A549 (cell line): ENCODE measurements at regions not wholly inside any gene's neighbourhood (a gene's known extent, or its start where the extent isn't known, plus 50 kb on each side); places are given as distances from the start of the nearest gene placed in this dataset.

Source experiments
- ATAC-seq, 2 experiments: fragments of 200-7000 bp in 1 of 2; fragments of >200 bp in 1 of 2; cut with Nextera tagmentation in 1 of 2; cut with Tn5 transposase in 1 of 2; 3 replicates each; pipeline versions ENCODE4 v1.8.0 to v1.9.1; 2018 to 2020; ENCODE audit warnings: mild to moderate bottlenecking in 1 of 2, moderate library complexity in 1 of 2
- CTCF ChIA-PET: fragments of 300-600 bp; sonication (Branson Sonifier 250); formaldehyde crosslinking; extraction: SDS; loops from one replicate; lab custom pipeline; 2021; ENCODE audit warnings: antibody characterized with exemption, inconsistent platforms; lab: Yijun Ruan, JAX
- POLR2A ChIA-PET: fragments of 350-600 bp; formaldehyde crosslinking; extraction: SDS; loops from one replicate; lab custom pipeline; 2021; ENCODE audit warnings: antibody characterized with exemption, inconsistent platforms; lab: Yijun Ruan, JAX
- DNase-seq, 2 experiments: peaks; one replicate each; pipeline versions ENCODE4 v3.0.0 to v3.0.0-alpha.2; 2011 to 2016; ENCODE audit warnings: low read depth in 1 of 2, low spot score in 1 of 2
- FAIRE-seq: peaks from 2 replicates; lab custom pipeline; 2011; peaks lifted over from hg19 to GRCh38; lab: Jason Lieb, UNC
- H3K27ac ChIP-seq, 2 experiments: fragments of >200 bp; sonication (Bioruptor Twin); formaldehyde crosslinking; 3 replicates each; pipeline ENCODE4 v1.5.1; 2016 to 2017
- H3K4me1 ChIP-seq: fragments of >200 bp; sonication (Bioruptor Twin); formaldehyde crosslinking; 3 replicates; pipeline ENCODE4 v1.6.1; 2016
- H3K4me2 ChIP-seq: fragments of >200 bp; sonication (Bioruptor Twin); formaldehyde crosslinking; 3 replicates; pipeline ENCODE4 v1.6.1; 2016
- H3K4me3 ChIP-seq: fragments of >200 bp; sonication (Bioruptor Twin); formaldehyde crosslinking; 3 replicates; pipeline ENCODE4 v1.5.1; 2016
- H3K9me3 ChIP-seq: fragments of >200 bp; sonication (Bioruptor Twin); formaldehyde crosslinking; 3 replicates; pipeline ENCODE4 v1.6.1; 2016
- CBX8 ChIP-seq: fragments of 200-600 bp; sonication (generic); IDR thresholded peaks from 2 replicates; pipeline ENCODE4 v1.6.1; 2016
- CHD2 ChIP-seq: fragments of 150-350 bp; IDR thresholded peaks from 2 replicates; pipeline ENCODE4 v1.6.1; 2014; ENCODE audit warnings: low read length; ENCODE audit not compliant: partially characterized antibody
- EHF ChIP-seq: fragments of 250-450 bp; sonication (Bioruptor Pico); IDR thresholded peaks from 2 replicates; pipeline ENCODE4 v1.5.0; 2020; ENCODE audit warnings: mild to moderate bottlenecking
- HDAC2 ChIP-seq: fragments of 200-600 bp; sonication (generic); IDR thresholded peaks from 2 replicates; pipeline ENCODE4 v1.6.1; 2016
- JUN ChIP-seq, 2 experiments: fragments of >200 bp; sonication (Bioruptor Twin); formaldehyde crosslinking; IDR thresholded peaks; 2 replicates in 1 of 2; 3 replicates in 1 of 2; pipeline ENCODE4 v1.6.1; 2016 to 2017
- JUNB ChIP-seq: fragments of >200 bp; sonication (Bioruptor Twin); formaldehyde crosslinking; IDR thresholded peaks from 2 replicates; pipeline ENCODE4 v1.6.1; 2016
- KDM5A ChIP-seq: fragments of 200-600 bp; sonication (generic); IDR thresholded peaks from 2 replicates; pipeline ENCODE4 v1.6.1; 2016; ENCODE audit warnings: antibody characterized with exemption, mild to moderate bottlenecking
- MAFK ChIP-seq: fragments of 450-650 bp; IDR thresholded peaks from 2 replicates; pipeline ENCODE4 v1.6.1; 2014; ENCODE audit not compliant: partially characterized antibody
- MAZ ChIP-seq: fragments of 150-350 bp; IDR thresholded peaks from 2 replicates; pipeline ENCODE4 v1.6.1; 2014; ENCODE audit warnings: antibody characterized with exemption, low read depth, low read length, borderline replicate concordance
- MYC ChIP-seq: IDR thresholded peaks from 2 replicates; pipeline ENCODE4 v1.6.1; 2012; ENCODE audit warnings: mild to moderate bottlenecking, inconsistent platforms, low read length, improper control_type of control experiment, borderline replicate concordance
- NFE2L2 ChIP-seq: fragments of 150-350 bp; conservative IDR thresholded peaks from 2 replicates; pipeline ENCODE4 v1.6.1; 2014; ENCODE audit warnings: low read length
- NR3C1 ChIP-seq: fragments of >200 bp; sonication (Bioruptor Twin); formaldehyde crosslinking; IDR thresholded peaks from 3 replicates; pipeline ENCODE4 v1.6.1; 2017
- PHF8 ChIP-seq: fragments of 200-600 bp; sonication (generic); IDR thresholded peaks from 2 replicates; pipeline ENCODE4 v1.6.1; 2016; ENCODE audit warnings: low read depth, mild to moderate bottlenecking, antibody characterized with exemption, moderate library complexity, borderline replicate concordance
- RAD21 ChIP-seq, 2 experiments: fragments of >200 bp in 1 of 2; sonication (Bioruptor Twin) in 1 of 2; formaldehyde crosslinking in 1 of 2; IDR thresholded peaks in 1 of 2; conservative IDR thresholded peaks in 1 of 2; 2 replicates in 1 of 2; 3 replicates in 1 of 2; pipeline ENCODE4 v1.6.1; 2012 to 2018; ENCODE audit warnings: inconsistent platforms in 1 of 2
- SREBF2 ChIP-seq: fragments of 450-650 bp; IDR thresholded peaks from 2 replicates; pipeline ENCODE4 v1.6.1; 2014; ENCODE audit warnings: mild to moderate bottlenecking, moderate library complexity
- TP53 ChIP-seq: fragments of 250-450 bp; sonication (Bioruptor Pico); IDR thresholded peaks from 2 replicates; pipeline ENCODE4 v1.5.0; 2021; ENCODE audit warnings: mild to moderate bottlenecking, moderate library complexity
- ZFP36 ChIP-seq: fragments of 450-650 bp; IDR thresholded peaks from 2 replicates; pipeline ENCODE4 v1.6.1; 2014; ENCODE audit warnings: borderline replicate concordance; ENCODE audit not compliant: partially characterized antibody
- WGBS: methylation state at CpG from one replicate; pipeline ENCODE4 v1.1.6; 2017; ENCODE audit errors: missing lambda C conversion rate; 5-methylcytosine and 5-hydroxymethylcytosine counted together
- TF ChIP-seq, protein P1 (sequence below): fragments of 250-450 bp; sonication (Bioruptor Pico); IDR thresholded peaks from 2 replicates; pipeline ENCODE4 v1.5.0; 2021; ENCODE audit warnings: mild to moderate bottlenecking, moderate library complexity, borderline replicate concordance
- TF ChIP-seq, protein P2 (sequence below): fragments of >200 bp; sonication (Bioruptor Twin); formaldehyde crosslinking; IDR thresholded peaks from 2 replicates; pipeline ENCODE4 v1.6.1; 2016
- TF ChIP-seq, protein P3 (sequence below): fragments of >200 bp; sonication (Bioruptor Twin); formaldehyde crosslinking; IDR thresholded peaks from 3 replicates; pipeline ENCODE4 v1.6.1; 2016
- TF ChIP-seq, protein P4 (sequence below): fragments of 450-650 bp; IDR thresholded peaks from 2 replicates; pipeline ENCODE4 v1.6.1; 2014; ENCODE audit warnings: antibody characterized with exemption
- TF ChIP-seq, protein P5 (sequence below): fragments of 200-600 bp; sonication (generic); IDR thresholded peaks from 2 replicates; pipeline ENCODE4 v1.6.1; 2016; ENCODE audit warnings: antibody characterized with exemption, mild to moderate bottlenecking, moderate library complexity

DNA sequence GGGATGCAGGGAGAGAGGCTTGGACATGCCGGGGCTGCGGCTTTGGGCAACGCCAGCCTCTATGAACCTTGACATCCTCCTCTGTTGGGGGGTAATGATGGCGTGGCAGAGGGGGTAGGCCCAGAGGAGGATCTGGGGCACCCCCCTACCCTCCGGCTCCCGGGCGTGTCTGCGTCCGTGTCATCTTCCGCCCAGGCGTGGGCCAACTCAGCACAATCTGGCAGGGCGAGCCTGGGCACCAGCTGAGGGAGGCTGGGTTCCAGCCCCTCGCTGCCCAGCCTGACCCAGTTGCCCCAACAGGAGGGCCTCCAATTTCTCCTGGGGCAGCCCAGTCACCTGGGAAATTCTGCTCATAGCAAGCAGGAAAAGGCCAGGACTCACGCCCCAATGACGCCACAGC lies 62.9 kb upstream of the IL17B start:
- Histone ChIP-seq H3K4me2 (no peak overlapping the region), H3K4me1 (peaks cover 39% of the 10 kb centered on the region), H3K27ac (peak overlapping the region; percentile 56 to 83; a peak in 4 of 6 replicates), H3K4me3 (no peak overlapping the region), H3K9me3 (no peaks in the 10 kb centered on the region)
- FAIRE-seq (no peak), DNase-seq (no peak), ATAC-seq (no peak)
- TF ChIP-seq, protein P1, sequence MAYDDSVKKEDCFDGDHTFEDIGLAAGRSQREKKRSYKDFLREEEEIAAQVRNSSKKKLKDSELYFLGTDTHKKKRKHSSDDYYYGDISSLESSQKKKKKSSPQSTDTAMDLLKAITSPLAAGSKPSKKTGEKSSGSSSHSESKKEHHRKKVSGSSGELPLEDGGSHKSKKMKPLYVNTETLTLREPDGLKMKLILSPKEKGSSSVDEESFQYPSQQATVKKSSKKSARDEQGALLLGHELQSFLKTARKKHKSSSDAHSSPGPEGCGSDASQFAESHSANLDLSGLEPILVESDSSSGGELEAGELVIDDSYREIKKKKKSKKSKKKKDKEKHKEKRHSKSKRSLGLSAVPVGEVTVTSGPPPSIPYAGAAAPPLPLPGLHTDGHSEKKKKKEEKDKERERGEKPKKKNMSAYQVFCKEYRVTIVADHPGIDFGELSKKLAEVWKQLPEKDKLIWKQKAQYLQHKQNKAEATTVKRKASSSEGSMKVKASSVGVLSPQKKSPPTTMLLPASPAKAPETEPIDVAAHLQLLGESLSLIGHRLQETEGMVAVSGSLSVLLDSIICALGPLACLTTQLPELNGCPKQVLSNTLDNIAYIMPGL (CRISPR knock-in tag) = no peak
- TF ChIP-seq TP53 (CRISPR knock-in tag) (no peak), SREBF2 (no peak), KDM5A (no peak), MYC (no peak), CBX8 (no peak), RAD21 (conservative IDR thresholded peaks at IDR 0.05 in 1 of 2, IDR thresholded peaks at IDR 0.05 in 1 of 2) (no peak), NFE2L2 (no peak), NR3C1 (no peak), JUN (IDR thresholded peaks at IDR 0.05) (no peak), HDAC2 (no peak), MAFK (no peak), PHF8 (no peak)
- TF ChIP-seq, protein P2, sequence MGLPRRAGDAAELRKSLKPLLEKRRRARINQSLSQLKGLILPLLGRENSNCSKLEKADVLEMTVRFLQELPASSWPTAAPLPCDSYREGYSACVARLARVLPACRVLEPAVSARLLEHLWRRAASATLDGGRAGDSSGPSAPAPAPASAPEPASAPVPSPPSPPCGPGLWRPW = no peak
- TF ChIP-seq, protein P3, sequence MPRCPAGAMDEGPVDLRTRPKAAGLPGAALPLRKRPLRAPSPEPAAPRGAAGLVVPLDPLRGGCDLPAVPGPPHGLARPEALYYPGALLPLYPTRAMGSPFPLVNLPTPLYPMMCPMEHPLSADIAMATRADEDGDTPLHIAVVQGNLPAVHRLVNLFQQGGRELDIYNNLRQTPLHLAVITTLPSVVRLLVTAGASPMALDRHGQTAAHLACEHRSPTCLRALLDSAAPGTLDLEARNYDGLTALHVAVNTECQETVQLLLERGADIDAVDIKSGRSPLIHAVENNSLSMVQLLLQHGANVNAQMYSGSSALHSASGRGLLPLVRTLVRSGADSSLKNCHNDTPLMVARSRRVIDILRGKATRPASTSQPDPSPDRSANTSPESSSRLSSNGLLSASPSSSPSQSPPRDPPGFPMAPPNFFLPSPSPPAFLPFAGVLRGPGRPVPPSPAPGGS = no peak
- ChIA-PET CTCF (interaction anchor here (0.7 to 52.1 kb wide), 34 partner anchors 9 to 179 kb away, joined by 3 to 1709 read pairs (median 8); partner anchors contain the start of genes CSNK1A1, GRPEL2, IL17B and PCYOX1L), POLR2A (interaction anchor here (1.4 to 3.7 kb wide), 2 partner anchors 107 to 109 kb away, joined by 4 to 17 read pairs; partner anchors contain the start of gene CSNK1A1)
- 64% methylated on average over 14 of the region's 15 CpGs for WGBS

DNA sequence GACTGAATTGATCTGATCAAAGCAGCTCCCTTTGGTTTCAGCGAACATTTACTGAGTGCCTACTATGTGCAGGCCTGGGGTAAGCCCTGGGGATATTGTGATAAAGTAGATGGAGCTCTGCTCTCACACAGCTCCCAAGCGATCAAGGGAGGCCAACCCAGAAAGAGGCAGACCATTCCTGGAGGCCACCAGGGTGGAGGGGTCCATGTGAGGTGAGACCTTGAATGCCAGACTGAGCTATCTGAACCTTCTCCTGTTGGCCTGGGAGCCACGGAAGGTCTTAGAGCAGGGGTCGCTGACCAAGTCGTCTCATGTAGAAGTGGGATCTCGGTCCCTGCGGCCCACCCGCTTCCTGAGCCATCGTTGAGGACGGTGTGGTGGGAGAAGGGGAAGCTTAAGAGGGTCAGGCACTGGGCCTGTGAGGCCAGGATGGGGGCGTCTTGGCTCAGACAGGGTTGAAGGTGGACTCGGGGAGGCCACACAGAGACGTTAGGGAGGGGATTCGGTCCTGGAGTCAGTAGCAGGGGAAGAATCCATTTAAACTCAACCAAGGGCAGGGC lies 62.2 kb upstream of the IL17B start:
- ChIA-PET POLR2A (interaction anchor here (0.7 to 3.7 kb wide), 2 partner anchors 110 to 122 kb away, joined by 3 to 17 read pairs; partner anchors contain the start of gene CSNK1A1), CTCF (interaction anchor here (0.7 to 52.1 kb wide), 28 partner anchors 8 to 180 kb away, joined by 3 to 1709 read pairs (median 10); partner anchors contain the start of genes CSNK1A1, IL17B and PCYOX1L)
- H3K4me1 ChIP-seq = peaks cover 38% of the 10 kb centered on the region
- H3K4me2 ChIP-seq = no peak overlapping the region
- no peak for ATAC-seq
- FAIRE-seq = no peak
- TF ChIP-seq, protein P4, sequence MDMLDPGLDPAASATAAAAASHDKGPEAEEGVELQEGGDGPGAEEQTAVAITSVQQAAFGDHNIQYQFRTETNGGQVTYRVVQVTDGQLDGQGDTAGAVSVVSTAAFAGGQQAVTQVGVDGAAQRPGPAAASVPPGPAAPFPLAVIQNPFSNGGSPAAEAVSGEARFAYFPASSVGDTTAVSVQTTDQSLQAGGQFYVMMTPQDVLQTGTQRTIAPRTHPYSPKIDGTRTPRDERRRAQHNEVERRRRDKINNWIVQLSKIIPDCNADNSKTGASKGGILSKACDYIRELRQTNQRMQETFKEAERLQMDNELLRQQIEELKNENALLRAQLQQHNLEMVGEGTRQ = no peak
- TF ChIP-seq, protein P5, sequence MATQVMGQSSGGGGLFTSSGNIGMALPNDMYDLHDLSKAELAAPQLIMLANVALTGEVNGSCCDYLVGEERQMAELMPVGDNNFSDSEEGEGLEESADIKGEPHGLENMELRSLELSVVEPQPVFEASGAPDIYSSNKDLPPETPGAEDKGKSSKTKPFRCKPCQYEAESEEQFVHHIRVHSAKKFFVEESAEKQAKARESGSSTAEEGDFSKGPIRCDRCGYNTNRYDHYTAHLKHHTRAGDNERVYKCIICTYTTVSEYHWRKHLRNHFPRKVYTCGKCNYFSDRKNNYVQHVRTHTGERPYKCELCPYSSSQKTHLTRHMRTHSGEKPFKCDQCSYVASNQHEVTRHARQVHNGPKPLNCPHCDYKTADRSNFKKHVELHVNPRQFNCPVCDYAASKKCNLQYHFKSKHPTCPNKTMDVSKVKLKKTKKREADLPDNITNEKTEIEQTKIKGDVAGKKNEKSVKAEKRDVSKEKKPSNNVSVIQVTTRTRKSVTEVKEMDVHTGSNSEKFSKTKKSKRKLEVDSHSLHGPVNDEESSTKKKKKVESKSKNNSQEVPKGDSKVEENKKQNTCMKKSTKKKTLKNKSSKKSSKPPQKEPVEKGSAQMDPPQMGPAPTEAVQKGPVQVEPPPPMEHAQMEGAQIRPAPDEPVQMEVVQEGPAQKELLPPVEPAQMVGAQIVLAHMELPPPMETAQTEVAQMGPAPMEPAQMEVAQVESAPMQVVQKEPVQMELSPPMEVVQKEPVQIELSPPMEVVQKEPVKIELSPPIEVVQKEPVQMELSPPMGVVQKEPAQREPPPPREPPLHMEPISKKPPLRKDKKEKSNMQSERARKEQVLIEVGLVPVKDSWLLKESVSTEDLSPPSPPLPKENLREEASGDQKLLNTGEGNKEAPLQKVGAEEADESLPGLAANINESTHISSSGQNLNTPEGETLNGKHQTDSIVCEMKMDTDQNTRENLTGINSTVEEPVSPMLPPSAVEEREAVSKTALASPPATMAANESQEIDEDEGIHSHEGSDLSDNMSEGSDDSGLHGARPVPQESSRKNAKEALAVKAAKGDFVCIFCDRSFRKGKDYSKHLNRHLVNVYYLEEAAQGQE = no peak
- TF ChIP-seq CHD2 (no peak), ZFP36 (peak; percentile 65), JUNB (no peak), EHF (CRISPR knock-in tag) (no peak), MAZ (no peak)
- H3K4me3 ChIP-seq = no peak overlapping the region
- no peaks in the 10 kb centered on the region for H3K9me3 ChIP-seq
- WGBS = 86% methylated on average over 14 of the region's 14 CpGs
- no peak for DNase-seq
- H3K27ac ChIP-seq = peak overlapping the region; percentile 67 to 83; a peak in 4 of 6 replicates
